GM12865 (cell line): ENCODE measurements at regions not wholly inside any gene's neighbourhood (a gene's known extent, or its start where the extent isn't known, plus 50 kb on each side); places are given as distances from the start of the nearest gene placed in this dataset.
A peak's percentile ranks its signal among the peaks of the same experiment; 100 is the strongest.

ENCODE experiments used
- DNase-seq: peaks from one replicate; pipeline ENCODE4 v3.0.0; 2010; ENCODE audit warnings: low read depth
- H3K4me3 ChIP-seq: 2 replicates; pipeline ENCODE4 v1.5.1; 2011; ENCODE audit warnings: mild to moderate bottlenecking, low read depth, low read length, control low read depth
- TF ChIP-seq, protein P1 (sequence below): IDR thresholded peaks from 2 replicates; pipeline ENCODE4 v1.5.1; 2011; ENCODE audit warnings: low read length, control low read depth, low read depth, inconsistent platforms; ENCODE audit not compliant: insufficient read depth; ENCODE audit errors: missing control alignments

- TF ChIP-seq, protein P1, sequence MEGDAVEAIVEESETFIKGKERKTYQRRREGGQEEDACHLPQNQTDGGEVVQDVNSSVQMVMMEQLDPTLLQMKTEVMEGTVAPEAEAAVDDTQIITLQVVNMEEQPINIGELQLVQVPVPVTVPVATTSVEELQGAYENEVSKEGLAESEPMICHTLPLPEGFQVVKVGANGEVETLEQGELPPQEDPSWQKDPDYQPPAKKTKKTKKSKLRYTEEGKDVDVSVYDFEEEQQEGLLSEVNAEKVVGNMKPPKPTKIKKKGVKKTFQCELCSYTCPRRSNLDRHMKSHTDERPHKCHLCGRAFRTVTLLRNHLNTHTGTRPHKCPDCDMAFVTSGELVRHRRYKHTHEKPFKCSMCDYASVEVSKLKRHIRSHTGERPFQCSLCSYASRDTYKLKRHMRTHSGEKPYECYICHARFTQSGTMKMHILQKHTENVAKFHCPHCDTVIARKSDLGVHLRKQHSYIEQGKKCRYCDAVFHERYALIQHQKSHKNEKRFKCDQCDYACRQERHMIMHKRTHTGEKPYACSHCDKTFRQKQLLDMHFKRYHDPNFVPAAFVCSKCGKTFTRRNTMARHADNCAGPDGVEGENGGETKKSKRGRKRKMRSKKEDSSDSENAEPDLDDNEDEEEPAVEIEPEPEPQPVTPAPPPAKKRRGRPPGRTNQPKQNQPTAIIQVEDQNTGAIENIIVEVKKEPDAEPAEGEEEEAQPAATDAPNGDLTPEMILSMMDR = peak; percentile 13
- H3K4me3 ChIP-seq = no peak overlapping the region
- peak; percentile 28 for DNase-seq
Observed at GRCh38 chr21:24045775-24046215, 1561.5 kb downstream of the MRPL39 start.

- DNase-seq = no peak
- TF ChIP-seq, protein P1 = no peak
- H3K4me3 ChIP-seq = no peak overlapping the region
Observed at GRCh38 chr21:24045373-24045772, 1561.9 kb downstream of the MRPL39 start.

GRCh38 chr21:24042687-24043086, 1564.6 kb downstream of the MRPL39 start:
- TF ChIP-seq, protein P1 = no peak
- no peak for DNase-seq

DNA sequence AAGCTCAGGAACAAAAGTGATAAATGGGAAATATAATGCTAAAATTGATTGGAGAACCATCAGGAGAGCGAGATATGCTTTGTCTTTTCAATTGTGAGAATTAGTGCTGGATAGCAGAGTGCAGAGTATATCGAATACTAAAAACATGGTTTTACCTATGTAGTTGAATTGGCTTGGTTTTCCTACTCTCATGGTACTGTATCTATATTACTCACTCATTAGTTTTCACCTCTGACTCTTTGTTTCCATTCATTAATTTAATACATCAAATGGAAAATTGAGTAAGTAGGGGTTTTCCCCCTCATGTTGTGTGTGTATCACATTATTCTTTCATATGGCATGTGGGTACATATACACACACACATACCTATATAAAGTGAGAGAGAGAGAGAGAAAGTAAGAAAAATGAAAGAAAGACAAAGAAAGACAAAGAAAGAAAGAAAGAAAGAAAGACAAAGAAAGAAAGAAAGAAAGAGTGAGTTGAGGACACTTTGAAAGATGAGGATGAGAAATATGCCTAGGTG, 1574.5 kb downstream of the MRPL39 start:
- no peak overlapping the region for H3K4me3 ChIP-seq
- DNase-seq = no peak
- TF ChIP-seq, protein P1 = no peak

More at GRCh38 chr21:24042687-24043086, 1564.6 kb downstream of the MRPL39 start:
- no peak overlapping the region for H3K4me3 ChIP-seq

DNA sequence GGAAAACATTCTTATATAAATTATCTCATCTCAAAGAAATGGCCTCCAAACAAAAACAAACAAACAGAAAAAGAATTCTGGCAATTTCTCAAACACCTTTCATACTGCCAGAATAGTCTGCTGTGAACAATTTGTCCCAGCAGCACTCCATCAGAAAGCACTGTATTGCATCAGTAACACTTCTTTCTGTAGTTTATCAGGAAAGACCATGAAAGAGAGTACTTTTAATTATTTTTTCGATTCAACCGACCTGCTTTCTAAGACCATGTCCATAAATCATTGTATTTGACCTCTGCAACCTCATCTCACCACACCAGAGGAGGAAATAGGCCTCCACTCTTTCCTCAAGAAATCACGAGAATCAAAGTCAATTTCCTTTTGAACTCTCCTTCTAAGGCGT, 1579.9 kb downstream of the MRPL39 start:
- no peak for DNase-seq
- TF ChIP-seq, protein P1 = no peak
- no peak overlapping the region for H3K4me3 ChIP-seq

GRCh38 chr21:24025101-24025500, 1582.2 kb downstream of the MRPL39 start:
- DNase-seq = no peak
- TF ChIP-seq, protein P1 = no peak
- H3K4me3 ChIP-seq = no peak overlapping the region

- H3K4me3 ChIP-seq = no peak overlapping the region
- TF ChIP-seq, protein P1 = no peak
- no peak for DNase-seq
Observed at GRCh38 chr21:24023936-24024335, 1583.3 kb downstream of the MRPL39 start.
